H1 (cell line): ENCODE measurements at regions not wholly inside any gene's neighbourhood (a gene's known extent, or its start where the extent isn't known, plus 50 kb on each side); places are given as distances from the start of the nearest gene placed in this dataset.

Experiments
- CEBPB ChIP-seq: IDR thresholded peaks from 2 replicates; pipeline ENCODE4 v1.6.1; 2012; ENCODE audit warnings: low read depth, low read length
- CHD7 ChIP-seq: fragments of 300-600 bp; sonication (generic); IDR thresholded peaks from 2 replicates; pipeline ENCODE4 v1.7.1; 2012; ENCODE audit warnings: low read length, moderate library complexity, mild to moderate bottlenecking, inconsistent platforms; ENCODE audit not compliant: insufficient replicate concordance
- CTCF ChIP-seq, 3 experiments: IDR thresholded peaks; 1 replicate in 2 of 3; 2 replicates in 1 of 3; pipeline versions ENCODE4 v1.5.1 to v1.6.1; 2011; ENCODE audit warnings: low read length in 3 of 3, mild to moderate bottlenecking in 3 of 3, inconsistent platforms in 2 of 3, low read depth in 1 of 3, moderate library complexity in 1 of 3; ENCODE audit not compliant: insufficient read depth in 1 of 3; ENCODE audit errors: control extremely low read depth in 1 of 3
- EP300 ChIP-seq, 2 experiments: IDR thresholded peaks; 1 replicate in 1 of 2; 2 replicates in 1 of 2; pipeline ENCODE4 v1.6.1; 2011 to 2012; ENCODE audit warnings: low read depth in 2 of 2, low read length in 2 of 2, mild to moderate bottlenecking in 2 of 2, borderline replicate concordance in 1 of 2, inconsistent platforms in 1 of 2, moderate library complexity in 1 of 2
- EZH2 ChIP-seq: fragments of 200-600 bp; sonication (generic); IDR thresholded peaks from 2 replicates; pipeline ENCODE4 v1.7.1; 2012; ENCODE audit warnings: low read depth, mild to moderate bottlenecking, moderate library complexity, low read length, inconsistent platforms; ENCODE audit not compliant: severe bottlenecking
- FOSL1 ChIP-seq: IDR thresholded peaks from 2 replicates; pipeline ENCODE4 v1.6.1; 2011; ENCODE audit warnings: mild to moderate bottlenecking, low read depth, low read length, moderate library complexity; ENCODE audit not compliant: insufficient read depth
- HDAC2 ChIP-seq, 2 experiments: fragments of 300-600 bp in 1 of 2; sonication (generic) in 1 of 2; IDR thresholded peaks; 2 replicates each; pipeline ENCODE4 v1.6.1; 2011 to 2012; ENCODE audit warnings: low read depth in 2 of 2, low read length in 2 of 2, mild to moderate bottlenecking in 2 of 2, moderate library complexity in 2 of 2, borderline replicate concordance in 1 of 2, inconsistent platforms in 1 of 2
- KDM4A ChIP-seq: IDR thresholded peaks from one replicate; pipeline ENCODE4 v1.7.1; 2012; ENCODE audit warnings: low read depth, mild to moderate bottlenecking, moderate library complexity, low read length, inconsistent platforms; ENCODE audit not compliant: severe bottlenecking
- MAX ChIP-seq: IDR thresholded peaks from 2 replicates; pipeline ENCODE4 v1.6.1; 2012; ENCODE audit warnings: inconsistent platforms
- POLR2A ChIP-seq, 2 experiments: IDR thresholded peaks; 1 replicate in 1 of 2; 2 replicates in 1 of 2; pipeline ENCODE4 v1.6.1; 2011; ENCODE audit warnings: low read depth in 2 of 2, low read length in 2 of 2, mild to moderate bottlenecking in 2 of 2; ENCODE audit errors: control extremely low read depth in 1 of 2
- POLR2AphosphoS5 ChIP-seq: IDR thresholded peaks from 2 replicates; pipeline ENCODE4 v1.6.1; 2011; ENCODE audit warnings: low read depth, low read length
- TAF1 ChIP-seq: IDR thresholded peaks from 2 replicates; pipeline ENCODE4 v1.6.1; 2011; ENCODE audit warnings: mild to moderate bottlenecking, low read depth, low read length

GRCh38 chr9:97752274-97752673, 55.1 kb upstream of the XPA start:
- TF ChIP-seq EP300 (IDR thresholded peaks at IDR 0.05; ENCODE audit: borderline replicate concordance in 1 of 2, low read depth in 2 of 2, low read length in 2 of 2) (no peak), CTCF (IDR thresholded peaks at IDR 0.05; ENCODE audit: control extremely low read depth in 1 of 3, insufficient read depth in 1 of 3, low read depth in 1 of 3, low read length in 3 of 3) (no peak), FOSL1 (no peak), HDAC2 (IDR thresholded peaks at IDR 0.05; ENCODE audit: borderline replicate concordance in 1 of 2, low read depth in 2 of 2, low read length in 2 of 2) (no peak), POLR2A (IDR thresholded peaks at IDR 0.05; ENCODE audit: control extremely low read depth in 1 of 2, low read depth in 2 of 2, low read length in 2 of 2) (no peak), MAX (no peak), CEBPB (no peak), KDM4A (no peak), TAF1 (no peak), EZH2 (no peak), POLR2AphosphoS5 (no peak), CHD7 (no peak)
